Endodermal cell (in vitro differentiated cells): ENCODE measurements at regions not wholly inside any gene's neighbourhood (a gene's known extent, or its start where the extent isn't known, plus 50 kb on each side); places are given as distances from the start of the nearest gene placed in this dataset.
"Not testable (repeated sequence)": the region's sequence is repeated elsewhere in the genome, so short reads cannot be mapped to it uniquely, and the experiment has no call there.

Experiments
- DNase-seq: peaks from one replicate; pipeline ENCODE4 v3.0.0-alpha.2; 2017
- H3K27ac ChIP-seq: 2 replicates; pipeline ENCODE4 v1.5.1; 2013; ENCODE audit warnings: mild to moderate bottlenecking, low read depth, low read length, moderate library complexity
- H3K27me3 ChIP-seq: 2 replicates; pipeline ENCODE4 v1.6.1; 2013; ENCODE audit warnings: mild to moderate bottlenecking, low read length, moderate library complexity; ENCODE audit not compliant: insufficient read depth, control insufficient read depth, poor library complexity, severe bottlenecking
- H3K36me3 ChIP-seq: 2 replicates; pipeline ENCODE4 v1.7.0; 2013; ENCODE audit warnings: mild to moderate bottlenecking, low read length, moderate library complexity; ENCODE audit not compliant: control insufficient read depth, insufficient read depth
- H3K4me1 ChIP-seq: one replicate; pipeline ENCODE4 v1.7.0; 2013; ENCODE audit warnings: low read length; ENCODE audit not compliant: control insufficient read depth, insufficient read depth
- H3K4me3 ChIP-seq: 2 replicates; pipeline ENCODE4 v1.5.1; 2013; ENCODE audit warnings: mild to moderate bottlenecking, low read length, moderate library complexity
- H3K9ac ChIP-seq: 2 replicates; pipeline ENCODE4 v1.6.1; 2013; ENCODE audit warnings: mild to moderate bottlenecking, low read length, moderate library complexity; ENCODE audit not compliant: poor library complexity, severe bottlenecking; ENCODE audit errors: extremely low read depth
- H3K9me3 ChIP-seq: 2 replicates; pipeline ENCODE4 v1.6.1; 2013; ENCODE audit warnings: mild to moderate bottlenecking, low read length, moderate library complexity; ENCODE audit not compliant: control insufficient read depth
- H3K27ac Mint-ChIP-seq: 2 replicates; pipeline ENCODE4 v1.8.0; 2020; ENCODE audit warnings: mixed read lengths
- H3K27me3 Mint-ChIP-seq: 2 replicates; pipeline ENCODE4 v1.8.0; 2021; ENCODE audit warnings: mild to moderate bottlenecking, mixed read lengths; ENCODE audit not compliant: insufficient read depth
- H3K36me3 Mint-ChIP-seq: 2 replicates; pipeline ENCODE4 v1.8.0; 2020; ENCODE audit warnings: low read depth, mixed read lengths
- H3K4me1 Mint-ChIP-seq: 2 replicates; pipeline ENCODE4 v1.8.0; 2020; ENCODE audit warnings: mixed read lengths
- H3K4me3 Mint-ChIP-seq: 2 replicates; pipeline ENCODE4 v1.8.0; 2020; ENCODE audit warnings: mild to moderate bottlenecking, moderate library complexity, mixed read lengths
- H3K9me3 Mint-ChIP-seq: 2 replicates; pipeline ENCODE4 v1.8.0; 2020; ENCODE audit warnings: mild to moderate bottlenecking, mixed read lengths
- CTCF ChIP-seq: fragments of 200-600 bp; sonication (generic); conservative IDR thresholded peaks from 2 replicates; pipeline ENCODE4 v1.5.0; 2021; ENCODE audit warnings: antibody characterized with exemption, mild to moderate bottlenecking
- WGBS, 2 experiments: methylation state at CpG; one replicate each; pipeline versions ENCODE4 v1.1.5 to v1.1.7; 2013; ENCODE audit warnings: missing lambda C conversion rate in 2 of 2, mixed read lengths in 1 of 2; ENCODE audit not compliant: insufficient coverage in 1 of 2, insufficient read length in 1 of 2; 5-methylcytosine and 5-hydroxymethylcytosine counted together

- WGBS, 2 experiments: no CpG with 5 or more reads among the region's 1 CpG
- H3K4me3 ChIP-seq: no peak overlapping the region
- H3K36me3 Mint-ChIP-seq: peaks cover 3% of the 10 kb centered on the region
- no peaks in the 10 kb centered on the region for H3K27me3 Mint-ChIP-seq
- H3K4me1 Mint-ChIP-seq: no peaks in the 10 kb centered on the region
- H3K27ac ChIP-seq: no peak overlapping the region
- H3K4me1 ChIP-seq: peaks cover 3% of the 10 kb centered on the region
- no peaks in the 10 kb centered on the region for H3K9me3 ChIP-seq
- no peak for TF ChIP-seq CTCF
- no peak for DNase-seq
- peaks cover 2% of the 10 kb centered on the region for H3K9me3 Mint-ChIP-seq
- no peak overlapping the region for H3K4me3 Mint-ChIP-seq
- no peak overlapping the region for H3K9ac ChIP-seq
- H3K27ac Mint-ChIP-seq: no peak overlapping the region
- no peaks in the 10 kb centered on the region for H3K36me3 ChIP-seq
- no peaks in the 10 kb centered on the region for H3K27me3 ChIP-seq
Measured at GRCh38 chr13:37956536-37956935, 87.0 kb upstream of the TRPC4 start.

- WGBS, 2 experiments: 67 to 92% methylated on average over 1 to 7 of the region's 9 CpGs
- H3K4me1 Mint-ChIP-seq, H3K36me3 ChIP-seq, H3K9me3 ChIP-seq, H3K27me3 ChIP-seq, H3K36me3 Mint-ChIP-seq, H3K4me3 ChIP-seq, H3K9ac ChIP-seq, DNase-seq, H3K4me1 ChIP-seq, H3K9me3 Mint-ChIP-seq, H3K27ac Mint-ChIP-seq, H3K4me3 Mint-ChIP-seq, H3K27me3 Mint-ChIP-seq, H3K27ac ChIP-seq: not testable (repeated sequence)
Measured at GRCh38 chr13:37954597-37954996, 85.0 kb upstream of the TRPC4 start.

GRCh38 chr13:37954191-37954590 is 84.6 kb upstream of the TRPC4 start:
- Histone ChIP-seq H3K27me3 (no peaks in the 10 kb centered on the region), H3K27ac (no peak overlapping the region), H3K9ac (no peak overlapping the region), H3K4me3 (no peak overlapping the region), H3K9me3 (no peaks in the 10 kb centered on the region), H3K4me1 (peaks cover 3% of the 10 kb centered on the region), H3K36me3 (no peaks in the 10 kb centered on the region)
- Mint-ChIP-seq H3K27me3 (no peaks in the 10 kb centered on the region), H3K4me1 (no peaks in the 10 kb centered on the region), H3K27ac (no peak overlapping the region), H3K36me3 (no peaks in the 10 kb centered on the region), H3K9me3 (no peaks in the 10 kb centered on the region), H3K4me3 (no peak overlapping the region)
- 94% methylated on average over 1 of the region's 1 CpG; no CpG with 5 or more reads in 1 of the 2 experiments for WGBS, 2 experiments
- no peak for DNase-seq
- TF ChIP-seq CTCF: no peak

GRCh38 chr13:37953696-37954095 is 84.1 kb upstream of the TRPC4 start:
- H3K4me1 ChIP-seq: peaks cover 3% of the 10 kb centered on the region
- Mint-ChIP-seq H3K4me1 (no peaks in the 10 kb centered on the region), H3K4me3 (no peak overlapping the region), H3K36me3 (no peaks in the 10 kb centered on the region), H3K9me3 (no peaks in the 10 kb centered on the region), H3K27me3 (no peaks in the 10 kb centered on the region), H3K27ac (no peak overlapping the region)
- no peak for DNase-seq
- TF ChIP-seq CTCF: no peak
- H3K27me3 ChIP-seq: no peaks in the 10 kb centered on the region
- H3K27ac ChIP-seq: no peak overlapping the region
- no peaks in the 10 kb centered on the region for H3K36me3 ChIP-seq
- no peak overlapping the region for H3K4me3 ChIP-seq
- no peaks in the 10 kb centered on the region for H3K9me3 ChIP-seq
- H3K9ac ChIP-seq: no peak overlapping the region
